ENCODE measurements at regions not wholly inside any gene's neighbourhood (a gene's known extent, or its start where the extent isn't known, plus 50 kb on each side); places are given as distances from the start of the nearest gene placed in this dataset.

GRCh38 chr2:19045151-19045550 lies 313.3 kb downstream of the OSR1 start:
- Histone ChIP-seq H3K4me2 (ENCODE audit: insufficient read depth, low read length) (no peak overlapping the region), H3K27ac (ENCODE audit: low read length) (no peak overlapping the region), H3K4me1 (ENCODE audit: insufficient read depth, low read length) (no peaks in the 10 kb centered on the region), H3K4me3 (ENCODE audit: low read depth in 1 of 2, low read length in 2 of 2) (no peak overlapping the region), H4K20me1 (ENCODE audit: insufficient read depth, low read length) (no peaks in the 10 kb centered on the region), H3K36me3 (ENCODE audit: insufficient read depth, low read length) (no peaks in the 10 kb centered on the region), H3K79me2 (ENCODE audit: insufficient read depth, low read length) (no peaks in the 10 kb centered on the region), H2AFZ (ENCODE audit: low read depth, low read length) (no peak overlapping the region), H3K27me3 (ENCODE audit: insufficient read depth, low read length, poor library complexity) (no peaks in the 10 kb centered on the region), H3K9me3 (ENCODE audit: insufficient read depth, low read length, severe bottlenecking) (no peaks in the 10 kb centered on the region), H3K9ac (ENCODE audit: low read depth, low read length) (no peak overlapping the region)
- TF ChIP-seq CTCF (IDR thresholded peaks at IDR 0.05; ENCODE audit: borderline replicate concordance, extremely low read depth, low read length, poor library complexity, severe bottlenecking) (no peak), EZH2 (IDR thresholded peaks at IDR 0.05; ENCODE audit: borderline replicate concordance, low read depth, low read length, severe bottlenecking) (no peak)
- no peak for ATAC-seq (ENCODE audit: insufficient read depth, low read depth)
- no peak for DNase-seq

- Histone ChIP-seq H2AFZ (ENCODE audit: low read depth, low read length) (no peak overlapping the region), H4K20me1 (ENCODE audit: insufficient read depth, low read length) (no peaks in the 10 kb centered on the region), H3K4me3 (ENCODE audit: low read depth in 1 of 2, low read length in 2 of 2) (no peak overlapping the region), H3K4me1 (ENCODE audit: insufficient read depth, low read length) (no peaks in the 10 kb centered on the region), H3K79me2 (ENCODE audit: insufficient read depth, low read length) (no peaks in the 10 kb centered on the region), H3K36me3 (ENCODE audit: insufficient read depth, low read length) (no peaks in the 10 kb centered on the region), H3K4me2 (ENCODE audit: insufficient read depth, low read length) (no peak overlapping the region), H3K9ac (ENCODE audit: low read depth, low read length) (no peak overlapping the region), H3K9me3 (ENCODE audit: insufficient read depth, low read length, severe bottlenecking) (no peaks in the 10 kb centered on the region), H3K27ac (ENCODE audit: low read length) (no peak overlapping the region), H3K27me3 (ENCODE audit: insufficient read depth, low read length, poor library complexity) (no peaks in the 10 kb centered on the region)
- DNase-seq (no peak), ATAC-seq (ENCODE audit: insufficient read depth, low read depth) (no peak)
- TF ChIP-seq EZH2 (IDR thresholded peaks at IDR 0.05; ENCODE audit: borderline replicate concordance, low read depth, low read length, severe bottlenecking) (no peak), CTCF (IDR thresholded peaks at IDR 0.05; ENCODE audit: borderline replicate concordance, extremely low read depth, low read length, poor library complexity, severe bottlenecking) (no peak)
These were observed 314.5 kb downstream of the OSR1 start for GRCh38 chr2:19043893-19044292.

- H2AFZ ChIP-seq (ENCODE audit: low read depth, low read length): no peak overlapping the region
- H3K4me3 ChIP-seq (ENCODE audit: low read depth in 1 of 2, low read length in 2 of 2): no peak overlapping the region
- H3K27me3 ChIP-seq (ENCODE audit: insufficient read depth, low read length, poor library complexity): no peaks in the 10 kb centered on the region
- H3K27ac ChIP-seq (ENCODE audit: low read length): no peak overlapping the region
- no peak for DNase-seq
- no peaks in the 10 kb centered on the region for H3K4me1 ChIP-seq (ENCODE audit: insufficient read depth, low read length)
- H3K9ac ChIP-seq (ENCODE audit: low read depth, low read length): no peak overlapping the region
- no peak overlapping the region for H3K4me2 ChIP-seq (ENCODE audit: insufficient read depth, low read length)
- no peaks in the 10 kb centered on the region for H3K9me3 ChIP-seq (ENCODE audit: insufficient read depth, low read length, severe bottlenecking)
- no peaks in the 10 kb centered on the region for H4K20me1 ChIP-seq (ENCODE audit: insufficient read depth, low read length)
- H3K79me2 ChIP-seq (ENCODE audit: insufficient read depth, low read length): no peaks in the 10 kb centered on the region
- no peaks in the 10 kb centered on the region for H3K36me3 ChIP-seq (ENCODE audit: insufficient read depth, low read length)
- TF ChIP-seq EZH2 (IDR thresholded peaks at IDR 0.05; ENCODE audit: borderline replicate concordance, low read depth, low read length, severe bottlenecking): no peak
- TF ChIP-seq CTCF (IDR thresholded peaks at IDR 0.05; ENCODE audit: borderline replicate concordance, extremely low read depth, low read length, poor library complexity, severe bottlenecking): no peak
- ATAC-seq (ENCODE audit: insufficient read depth, low read depth): no peak
These were observed 316.9 kb downstream of the OSR1 start for GRCh38 chr2:19041434-19042041.
